HEK293T (cell line): ENCODE measurements at regions not wholly inside any gene's neighbourhood (a gene's known extent, or its start where the extent isn't known, plus 50 kb on each side); places are given as distances from the start of the nearest gene placed in this dataset.

Source experiments
- BHLHE40 ChIP-seq: fragments of 450-650 bp; IDR thresholded peaks from 2 replicates; pipeline ENCODE4 v1.6.1; 2016; ENCODE audit warnings: mild to moderate bottlenecking, moderate library complexity, borderline replicate concordance
- CTBP1 ChIP-seq: fragments of 450-650 bp; IDR thresholded peaks from 2 replicates; pipeline ENCODE4 v1.6.1; 2016; ENCODE audit warnings: borderline replicate concordance
- FOXA1 ChIP-seq: fragments of 450-650 bp; IDR thresholded peaks from 2 replicates; pipeline ENCODE4 v1.6.1; 2016; ENCODE audit warnings: mild to moderate bottlenecking
- FOXK2 ChIP-seq: fragments of 450-650 bp; IDR thresholded peaks from 2 replicates; pipeline ENCODE4 v1.6.1; 2016; ENCODE audit warnings: mild to moderate bottlenecking
- FOXM1 ChIP-seq: fragments of 450-650 bp; IDR thresholded peaks from 2 replicates; pipeline ENCODE4 v1.6.1; 2017; ENCODE audit warnings: mild to moderate bottlenecking, borderline replicate concordance
- HDGF ChIP-seq: fragments of 450-650 bp; IDR thresholded peaks from 2 replicates; pipeline ENCODE4 v1.6.1; 2017; ENCODE audit warnings: antibody characterized with exemption, borderline replicate concordance
- SP1 ChIP-seq: fragments of 450-650 bp; IDR thresholded peaks from 2 replicates; pipeline ENCODE4 v1.6.1; 2017
- SUZ12 ChIP-seq: fragments of 450-650 bp; IDR thresholded peaks from 2 replicates; pipeline ENCODE4 v1.6.1; 2016; ENCODE audit warnings: mild to moderate bottlenecking
- TARDBP ChIP-seq: fragments of 450-650 bp; IDR thresholded peaks from 2 replicates; pipeline ENCODE4 v1.6.1; 2016
- ZNF384 ChIP-seq: fragments of 450-650 bp; IDR thresholded peaks from 2 replicates; pipeline ENCODE4 v1.6.1; 2016
- TF ChIP-seq, protein P1 (sequence below): fragments of 450-650 bp; IDR thresholded peaks from 2 replicates; pipeline ENCODE4 v1.6.1; 2016

DNA sequence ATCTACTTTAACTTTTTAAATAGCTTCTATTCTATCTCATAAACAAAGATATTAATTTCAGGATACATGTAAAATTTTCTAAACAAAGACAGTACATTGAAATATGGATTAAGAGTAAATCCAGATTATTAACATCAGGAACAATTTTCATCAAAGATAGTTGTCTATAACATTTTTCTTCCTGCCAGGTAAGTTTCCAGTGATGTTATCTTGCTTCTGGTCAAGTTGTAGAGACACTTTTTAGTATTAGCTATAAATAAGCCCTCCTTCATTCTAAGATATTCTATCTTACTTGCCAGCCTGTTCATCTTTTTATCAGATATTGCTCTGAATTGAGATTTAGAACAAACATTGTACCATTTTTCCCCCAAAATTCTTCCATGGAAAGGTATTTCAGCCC, 94.4 kb upstream of the KCTD3 start:
- no peak for TF ChIP-seq FOXM1
- no peak for TF ChIP-seq SP1
- no peak for TF ChIP-seq SUZ12
- TF ChIP-seq FOXK2: no peak
- no peak for TF ChIP-seq ZNF384
- TF ChIP-seq CTBP1: no peak
- no peak for TF ChIP-seq FOXA1
- TF ChIP-seq, protein P1, sequence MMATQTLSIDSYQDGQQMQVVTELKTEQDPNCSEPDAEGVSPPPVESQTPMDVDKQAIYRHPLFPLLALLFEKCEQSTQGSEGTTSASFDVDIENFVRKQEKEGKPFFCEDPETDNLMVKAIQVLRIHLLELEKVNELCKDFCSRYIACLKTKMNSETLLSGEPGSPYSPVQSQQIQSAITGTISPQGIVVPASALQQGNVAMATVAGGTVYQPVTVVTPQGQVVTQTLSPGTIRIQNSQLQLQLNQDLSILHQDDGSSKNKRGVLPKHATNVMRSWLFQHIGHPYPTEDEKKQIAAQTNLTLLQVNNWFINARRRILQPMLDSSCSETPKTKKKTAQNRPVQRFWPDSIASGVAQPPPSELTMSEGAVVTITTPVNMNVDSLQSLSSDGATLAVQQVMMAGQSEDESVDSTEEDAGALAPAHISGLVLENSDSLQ: no peak
- no peak for TF ChIP-seq HDGF
- TF ChIP-seq TARDBP: no peak
- no peak for TF ChIP-seq BHLHE40
